CD14-positive monocyte (primary cell): ENCODE measurements at regions not wholly inside any gene's neighbourhood (a gene's known extent, or its start where the extent isn't known, plus 50 kb on each side); places are given as distances from the start of the nearest gene placed in this dataset.
"Not testable (repeated sequence)": the region's sequence is repeated elsewhere in the genome, so short reads cannot be mapped to it uniquely, and the experiment has no call there.

Experiments
- DNase-seq, 3 donors: peaks; one replicate each; pipeline ENCODE4 v3.0.0-alpha.2; 2011 to 2022
- H2AFZ ChIP-seq: 2 replicates; pipeline ENCODE4 v1.6.0; 2012; ENCODE audit warnings: mild to moderate bottlenecking, low read depth, low read length, inconsistent platforms; ENCODE audit not compliant: insufficient read depth, poor library complexity, severe bottlenecking
- H3K27ac ChIP-seq, 2 donors: 1 replicate in 1 of 2; 2 replicates in 1 of 2; pipeline ENCODE4 v1.5.1; 2012 to 2013; ENCODE audit warnings: low read length in 2 of 2, control low read depth in 1 of 2, inconsistent platforms in 1 of 2, low read depth in 1 of 2, mild to moderate bottlenecking in 1 of 2
- H3K27me3 ChIP-seq, 2 donors: one replicate each; pipeline versions ENCODE4 v1.6.0 to v1.6.1; 2011 to 2013; ENCODE audit warnings: low read length in 2 of 2; ENCODE audit not compliant: control insufficient read depth in 2 of 2, insufficient read depth in 2 of 2
- H3K36me3 ChIP-seq, 2 donors: replicated peaks in 1 of 2; 1 replicate in 1 of 2; 2 replicates in 1 of 2; pipeline versions ENCODE4 v1.5.1 to v1.6.1; 2012 to 2013; ENCODE audit warnings: low read length in 2 of 2, control low read depth in 1 of 2, inconsistent platforms in 1 of 2, mild to moderate bottlenecking in 1 of 2; ENCODE audit not compliant: insufficient read depth in 2 of 2, control insufficient read depth in 1 of 2
- H3K4me1 ChIP-seq, 2 donors: 1 replicate in 1 of 2; 2 replicates in 1 of 2; pipeline versions ENCODE4 v1.5.1 to v1.6.1; 2012 to 2013; ENCODE audit warnings: low read length in 2 of 2, control low read depth in 1 of 2, inconsistent platforms in 1 of 2, mild to moderate bottlenecking in 1 of 2, moderate library complexity in 1 of 2; ENCODE audit not compliant: insufficient read depth in 2 of 2, control insufficient read depth in 1 of 2
- H3K4me2 ChIP-seq: replicated peaks from 2 replicates; pipeline ENCODE3; 2012; ENCODE audit warnings: low read length, moderate library complexity, mild to moderate bottlenecking; ENCODE audit not compliant: poor library complexity, severe bottlenecking; ENCODE audit errors: extremely low read depth
- H3K4me3 ChIP-seq, 3 experiments: fragments of 200-600 bp in 1 of 3; sonication (generic) in 1 of 3; replicated peaks in 1 of 3; 1 replicate in 2 of 3; 2 replicates in 1 of 3; pipeline ENCODE4 v1.5.1; 2011 to 2013; ENCODE audit warnings: low read length in 3 of 3, mild to moderate bottlenecking in 3 of 3, control low read depth in 2 of 3, low read depth in 2 of 3, inconsistent platforms in 1 of 3, moderate library complexity in 1 of 3
- H3K79me2 ChIP-seq: 2 replicates; pipeline ENCODE4 v1.6.0; 2012; ENCODE audit warnings: mild to moderate bottlenecking, control low read depth, inconsistent platforms, low read length, moderate library complexity; ENCODE audit not compliant: insufficient read depth
- H3K9ac ChIP-seq: 2 replicates; pipeline ENCODE4 v1.6.0; 2017; ENCODE audit warnings: low read length, mild to moderate bottlenecking; ENCODE audit not compliant: insufficient read depth, poor library complexity, severe bottlenecking
- H3K9me3 ChIP-seq, 2 donors: replicated peaks in 1 of 2; 1 replicate in 1 of 2; 2 replicates in 1 of 2; pipeline versions ENCODE4 v1.5.1 to v1.6.1; 2012 to 2013; ENCODE audit warnings: low read length in 2 of 2, control low read depth in 1 of 2; ENCODE audit not compliant: control insufficient read depth in 1 of 2, insufficient read depth in 1 of 2
- H4K20me1 ChIP-seq: 2 replicates; pipeline ENCODE4 v1.6.0; 2012; ENCODE audit warnings: mild to moderate bottlenecking, low read length, control low read depth, moderate library complexity; ENCODE audit not compliant: insufficient read depth
- H3K27ac Mint-ChIP-seq, 7 donors: one replicate each; pipeline ENCODE4 v1.8.0; 2020; ENCODE audit warnings: mild to moderate bottlenecking in 7 of 7, mixed read lengths in 7 of 7, moderate library complexity in 6 of 7, inconsistent platforms in 2 of 7
- H3K27me3 Mint-ChIP-seq, 3 donors: one replicate each; pipeline ENCODE4 v1.8.0; 2021 to 2022; ENCODE audit warnings: low read depth in 3 of 3, mild to moderate bottlenecking in 3 of 3, mixed read lengths in 3 of 3, moderate library complexity in 3 of 3, inconsistent platforms in 1 of 3
- H3K36me3 Mint-ChIP-seq, 2 donors: one replicate each; pipeline ENCODE4 v1.8.0; 2020; ENCODE audit warnings: mixed read lengths in 2 of 2, inconsistent platforms in 1 of 2, mild to moderate bottlenecking in 1 of 2
- H3K4me1 Mint-ChIP-seq: one replicate; pipeline ENCODE4 v1.8.0; 2020; ENCODE audit warnings: mild to moderate bottlenecking, mixed read lengths
- H3K4me3 Mint-ChIP-seq, 2 donors: one replicate each; pipeline ENCODE4 v1.8.0; 2020; ENCODE audit warnings: mild to moderate bottlenecking in 2 of 2, mixed read lengths in 2 of 2, moderate library complexity in 1 of 2
- H3K9me3 Mint-ChIP-seq, 7 donors: one replicate each; pipeline ENCODE4 v1.8.0; 2020 to 2022; ENCODE audit warnings: mixed read lengths in 7 of 7, mild to moderate bottlenecking in 6 of 7, moderate library complexity in 6 of 7, inconsistent platforms in 2 of 7
- CTCF ChIP-seq: fragments of 200-600 bp; IDR thresholded peaks from one replicate; pipeline ENCODE4 v1.8.0; 2022; ENCODE audit warnings: antibody characterized with exemption, mild to moderate bottlenecking
- WGBS: methylation state at CpG from one replicate; pipeline ENCODE4 v1.1.5; 2013; ENCODE audit warnings: missing lambda C conversion rate; ENCODE audit not compliant: insufficient coverage; 5-methylcytosine and 5-hydroxymethylcytosine counted together
- intact Hi-C, 2 donors: fragments of 100-400 bp; cut with micrococcal nuclease; formaldehyde crosslinking; loops; one replicate each; pipeline versions ENCODE4 v1.15.0 to v1.15.1; 2023

- no peak for TF ChIP-seq CTCF
- no peaks in the 10 kb centered on the region for H3K27me3 ChIP-seq
- no peak overlapping the region for H2AFZ ChIP-seq
- H3K79me2 ChIP-seq: no peaks in the 10 kb centered on the region
- no peak overlapping the region for H3K4me2 ChIP-seq
- peaks cover 0 to 2% (median 0%) of the 10 kb centered on the region in 3 donors for H3K27me3 Mint-ChIP-seq
- peak overlapping the region in 1 of 7 donors; percentile 36 for H3K27ac Mint-ChIP-seq
- no peak overlapping the region for H3K9ac ChIP-seq
- no peaks in the 10 kb centered on the region for H3K4me1 ChIP-seq
- WGBS: 100% methylated on average over 2 of the region's 4 CpGs
- no peak overlapping the region for H3K27ac ChIP-seq
- H3K9me3 Mint-ChIP-seq: peaks cover 0 to 3% (median 0%) of the 10 kb centered on the region in 7 donors
- H3K4me3 Mint-ChIP-seq: no peak overlapping the region
- no peaks in the 10 kb centered on the region for H3K9me3 ChIP-seq
- no peaks in the 10 kb centered on the region for H3K36me3 ChIP-seq
- intact Hi-C loops: no loop called here
- H4K20me1 ChIP-seq: no peaks in the 10 kb centered on the region
- DNase-seq: no peak
- no peaks in the 10 kb centered on the region for H3K36me3 Mint-ChIP-seq
- H3K4me1 Mint-ChIP-seq: no peaks in the 10 kb centered on the region
- no peak overlapping the region for H3K4me3 ChIP-seq
Measured at GRCh38 chr13:89407357-89407756, 1736.2 kb downstream of the SLITRK5 start.

GRCh38 chr13:89432997-89433396, 1761.8 kb downstream of the SLITRK5 start:
- H3K9me3 ChIP-seq: peaks cover 0 to 20% of the 10 kb centered on the region in 2 donors
- H3K4me1 Mint-ChIP-seq: no peaks in the 10 kb centered on the region
- H3K9me3 Mint-ChIP-seq: peaks cover 3 to 11% (median 7%) of the 10 kb centered on the region in 7 donors
- H3K27me3 Mint-ChIP-seq: no peaks in the 10 kb centered on the region
- H3K79me2 ChIP-seq: no peaks in the 10 kb centered on the region
- intact Hi-C loops: no loop called here
- H3K4me2 ChIP-seq: no peak overlapping the region
- no peaks in the 10 kb centered on the region for H3K36me3 ChIP-seq
- no peak overlapping the region for H3K9ac ChIP-seq
- TF ChIP-seq CTCF: no peak
- no peak for DNase-seq
- H3K4me1 ChIP-seq: no peaks in the 10 kb centered on the region
- H3K27ac Mint-ChIP-seq: no peak overlapping the region
- no peaks in the 10 kb centered on the region for H4K20me1 ChIP-seq
- no peak overlapping the region for H3K4me3 Mint-ChIP-seq
- H3K27me3 ChIP-seq: no peaks in the 10 kb centered on the region
- 6% methylated on average over 2 of the region's 2 CpGs for WGBS
- no peak overlapping the region for H2AFZ ChIP-seq
- H3K27ac ChIP-seq: no peak overlapping the region
- no peak overlapping the region for H3K4me3 ChIP-seq
- no peaks in the 10 kb centered on the region for H3K36me3 Mint-ChIP-seq

- 100% methylated on average over 4 of the region's 4 CpGs for WGBS
Measured at GRCh38 chr13:89434624-89435023, 1763.5 kb downstream of the SLITRK5 start.

More at GRCh38 chr13:89434624-89435023, 1763.5 kb downstream of the SLITRK5 start:
- H4K20me1 ChIP-seq, intact Hi-C loops, H3K4me1 ChIP-seq, DNase-seq, H3K27me3 ChIP-seq, H3K4me3 Mint-ChIP-seq, H3K4me3 ChIP-seq, H3K4me2 ChIP-seq, H3K4me1 Mint-ChIP-seq, H3K79me2 ChIP-seq, H3K9ac ChIP-seq, H3K27me3 Mint-ChIP-seq, H2AFZ ChIP-seq, H3K9me3 Mint-ChIP-seq, H3K27ac ChIP-seq, H3K36me3 ChIP-seq, H3K27ac Mint-ChIP-seq, H3K36me3 Mint-ChIP-seq: not testable (repeated sequence)
- peaks cover 0 to 12% of the 10 kb centered on the region in 2 donors for H3K9me3 ChIP-seq
